Spleen (tissue), 7 donors: ENCODE measurements at regions not wholly inside any gene's neighbourhood (a gene's known extent, or its start where the extent isn't known, plus 50 kb on each side); places are given as distances from the start of the nearest gene placed in this dataset.

Experiments
- CTCF ChIP-seq, 11 experiments: fragments of 200-600 bp in 7 of 11; fragments of 450-650 bp in 4 of 11; sonication (generic) in 4 of 11; IDR thresholded peaks in 8 of 11; conservative IDR thresholded peaks in 3 of 11; 1 replicate in 7 of 11; 2 replicates in 4 of 11; pipeline versions ENCODE4 v1.4.0 to v1.8.0; 2016 to 2021; ENCODE audit warnings: antibody characterized with exemption in 11 of 11, inconsistent platforms in 4 of 11, mild to moderate bottlenecking in 1 of 11
- POLR2A ChIP-seq, 3 donors: fragments of 450-650 bp; IDR thresholded peaks; one replicate each; pipeline ENCODE4 v1.5.1; 2017; ENCODE audit warnings: antibody characterized with exemption in 3 of 3, mild to moderate bottlenecking in 1 of 3
- POLR2AphosphoS5 ChIP-seq, 3 donors: sonication (generic); formaldehyde crosslinking; IDR thresholded peaks; one replicate each; pipeline ENCODE4 v1.5.1; 2017; ENCODE audit warnings: antibody characterized with exemption in 3 of 3
- donor health status: DM: no; HTN: no; CAD: no; lungs with moderate emphysema.
- donor health status: DM: no; HTN: no; CAD: no.
- donor health status: DM: no; HTN: no; CAD: no.

DNA sequence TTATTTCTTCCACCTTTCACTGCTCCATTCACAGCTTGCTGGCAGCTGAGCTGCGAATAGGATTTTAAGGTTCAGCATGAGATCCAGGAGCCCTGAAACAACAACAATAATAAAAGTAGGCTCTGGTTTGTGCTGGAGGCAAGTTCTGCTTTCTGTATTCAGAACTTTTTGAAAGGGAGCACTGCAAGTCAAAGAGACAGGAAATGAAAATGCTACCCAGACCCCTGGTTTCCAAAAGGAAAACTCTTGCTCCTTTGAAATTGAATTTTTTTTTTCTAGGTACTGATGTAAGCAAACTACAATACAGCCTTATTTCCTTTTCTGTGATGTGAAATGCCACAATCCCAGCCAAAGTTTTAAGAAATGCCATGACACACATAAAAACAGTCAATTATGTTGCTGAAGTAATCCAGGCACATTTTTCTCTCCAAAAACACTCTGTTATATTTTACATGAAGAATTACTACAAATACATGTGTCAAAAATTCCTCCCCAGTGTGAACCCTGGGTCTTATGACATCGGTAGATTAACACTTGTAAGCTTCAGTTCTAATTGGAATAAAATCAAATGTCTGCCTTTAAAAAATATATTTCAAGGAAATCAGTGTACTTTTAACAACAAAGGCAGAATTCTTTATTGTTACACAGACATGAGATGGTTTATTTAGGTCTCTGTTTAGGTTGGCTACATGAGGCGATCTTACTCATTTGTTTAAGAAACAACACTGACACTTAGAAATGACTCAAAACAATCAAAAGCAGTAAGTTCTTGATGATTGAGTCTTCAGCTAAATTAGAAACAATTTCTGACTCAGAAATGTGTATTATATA lies 656.7 kb downstream of the EPHA7 start:
- no peak for TF ChIP-seq CTCF (IDR thresholded peaks at IDR 0.05 in 8 of 11, conservative IDR thresholded peaks at IDR 0.05 in 3 of 11)
- no peak for TF ChIP-seq POLR2A (IDR thresholded peaks at IDR 0.05)
- TF ChIP-seq POLR2AphosphoS5 (IDR thresholded peaks at IDR 0.05), result no peak
